ENCODE measurements at regions not wholly inside any gene's neighbourhood (a gene's known extent, or its start where the extent isn't known, plus 50 kb on each side); places are given as distances from the start of the nearest gene placed in this dataset.

DNA sequence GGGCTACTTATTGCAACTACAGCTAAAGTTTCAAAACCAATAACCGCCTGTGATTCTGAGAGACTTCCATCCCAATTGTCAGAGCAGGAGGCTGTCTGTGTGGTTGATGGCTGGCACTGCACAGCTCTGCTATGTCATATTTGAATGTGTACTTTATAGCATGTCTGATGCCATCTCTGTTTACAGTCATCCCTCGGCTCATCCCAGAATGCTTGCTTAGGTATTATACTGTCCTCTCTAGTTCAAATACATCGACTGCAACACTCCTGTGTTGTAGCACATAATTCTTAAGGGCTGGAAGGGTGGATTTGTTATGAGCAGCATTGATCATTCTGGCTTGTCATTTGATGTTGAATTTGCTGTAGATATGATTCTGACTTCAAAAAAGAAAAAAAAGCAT lies 1617.5 kb upstream of the TENM3 start:
- no peak for DNase-seq (ENCODE audit: low read depth in 1 of 2, low spot score in 1 of 2)
- TF ChIP-seq SPI1 (IDR thresholded peaks at IDR 0.05; ENCODE audit: borderline replicate concordance, low read depth) (no peak), POLR2AphosphoS5 (IDR thresholded peaks at IDR 0.05; ENCODE audit: low read depth) (no peak), GABPA (IDR thresholded peaks at IDR 0.05; ENCODE audit: low read depth) (no peak)
- TF ChIP-seq, protein P1, sequence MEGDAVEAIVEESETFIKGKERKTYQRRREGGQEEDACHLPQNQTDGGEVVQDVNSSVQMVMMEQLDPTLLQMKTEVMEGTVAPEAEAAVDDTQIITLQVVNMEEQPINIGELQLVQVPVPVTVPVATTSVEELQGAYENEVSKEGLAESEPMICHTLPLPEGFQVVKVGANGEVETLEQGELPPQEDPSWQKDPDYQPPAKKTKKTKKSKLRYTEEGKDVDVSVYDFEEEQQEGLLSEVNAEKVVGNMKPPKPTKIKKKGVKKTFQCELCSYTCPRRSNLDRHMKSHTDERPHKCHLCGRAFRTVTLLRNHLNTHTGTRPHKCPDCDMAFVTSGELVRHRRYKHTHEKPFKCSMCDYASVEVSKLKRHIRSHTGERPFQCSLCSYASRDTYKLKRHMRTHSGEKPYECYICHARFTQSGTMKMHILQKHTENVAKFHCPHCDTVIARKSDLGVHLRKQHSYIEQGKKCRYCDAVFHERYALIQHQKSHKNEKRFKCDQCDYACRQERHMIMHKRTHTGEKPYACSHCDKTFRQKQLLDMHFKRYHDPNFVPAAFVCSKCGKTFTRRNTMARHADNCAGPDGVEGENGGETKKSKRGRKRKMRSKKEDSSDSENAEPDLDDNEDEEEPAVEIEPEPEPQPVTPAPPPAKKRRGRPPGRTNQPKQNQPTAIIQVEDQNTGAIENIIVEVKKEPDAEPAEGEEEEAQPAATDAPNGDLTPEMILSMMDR (IDR thresholded peaks at IDR 0.05; ENCODE audit: insufficient read depth, low read length) = no peak
- TF ChIP-seq, protein P2, sequence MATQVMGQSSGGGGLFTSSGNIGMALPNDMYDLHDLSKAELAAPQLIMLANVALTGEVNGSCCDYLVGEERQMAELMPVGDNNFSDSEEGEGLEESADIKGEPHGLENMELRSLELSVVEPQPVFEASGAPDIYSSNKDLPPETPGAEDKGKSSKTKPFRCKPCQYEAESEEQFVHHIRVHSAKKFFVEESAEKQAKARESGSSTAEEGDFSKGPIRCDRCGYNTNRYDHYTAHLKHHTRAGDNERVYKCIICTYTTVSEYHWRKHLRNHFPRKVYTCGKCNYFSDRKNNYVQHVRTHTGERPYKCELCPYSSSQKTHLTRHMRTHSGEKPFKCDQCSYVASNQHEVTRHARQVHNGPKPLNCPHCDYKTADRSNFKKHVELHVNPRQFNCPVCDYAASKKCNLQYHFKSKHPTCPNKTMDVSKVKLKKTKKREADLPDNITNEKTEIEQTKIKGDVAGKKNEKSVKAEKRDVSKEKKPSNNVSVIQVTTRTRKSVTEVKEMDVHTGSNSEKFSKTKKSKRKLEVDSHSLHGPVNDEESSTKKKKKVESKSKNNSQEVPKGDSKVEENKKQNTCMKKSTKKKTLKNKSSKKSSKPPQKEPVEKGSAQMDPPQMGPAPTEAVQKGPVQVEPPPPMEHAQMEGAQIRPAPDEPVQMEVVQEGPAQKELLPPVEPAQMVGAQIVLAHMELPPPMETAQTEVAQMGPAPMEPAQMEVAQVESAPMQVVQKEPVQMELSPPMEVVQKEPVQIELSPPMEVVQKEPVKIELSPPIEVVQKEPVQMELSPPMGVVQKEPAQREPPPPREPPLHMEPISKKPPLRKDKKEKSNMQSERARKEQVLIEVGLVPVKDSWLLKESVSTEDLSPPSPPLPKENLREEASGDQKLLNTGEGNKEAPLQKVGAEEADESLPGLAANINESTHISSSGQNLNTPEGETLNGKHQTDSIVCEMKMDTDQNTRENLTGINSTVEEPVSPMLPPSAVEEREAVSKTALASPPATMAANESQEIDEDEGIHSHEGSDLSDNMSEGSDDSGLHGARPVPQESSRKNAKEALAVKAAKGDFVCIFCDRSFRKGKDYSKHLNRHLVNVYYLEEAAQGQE (IDR thresholded peaks at IDR 0.05; ENCODE audit: insufficient replicate concordance, low read depth) = no peak
- Histone ChIP-seq H3K4me3 (replicated peaks; ENCODE audit: insufficient read depth, low read length) (no peak overlapping the region), H3K27me3 (ENCODE audit: insufficient read depth, poor library complexity, severe bottlenecking) (no peaks in the 10 kb centered on the region), H3K27ac (replicated peaks) (no peak overlapping the region)

DNA sequence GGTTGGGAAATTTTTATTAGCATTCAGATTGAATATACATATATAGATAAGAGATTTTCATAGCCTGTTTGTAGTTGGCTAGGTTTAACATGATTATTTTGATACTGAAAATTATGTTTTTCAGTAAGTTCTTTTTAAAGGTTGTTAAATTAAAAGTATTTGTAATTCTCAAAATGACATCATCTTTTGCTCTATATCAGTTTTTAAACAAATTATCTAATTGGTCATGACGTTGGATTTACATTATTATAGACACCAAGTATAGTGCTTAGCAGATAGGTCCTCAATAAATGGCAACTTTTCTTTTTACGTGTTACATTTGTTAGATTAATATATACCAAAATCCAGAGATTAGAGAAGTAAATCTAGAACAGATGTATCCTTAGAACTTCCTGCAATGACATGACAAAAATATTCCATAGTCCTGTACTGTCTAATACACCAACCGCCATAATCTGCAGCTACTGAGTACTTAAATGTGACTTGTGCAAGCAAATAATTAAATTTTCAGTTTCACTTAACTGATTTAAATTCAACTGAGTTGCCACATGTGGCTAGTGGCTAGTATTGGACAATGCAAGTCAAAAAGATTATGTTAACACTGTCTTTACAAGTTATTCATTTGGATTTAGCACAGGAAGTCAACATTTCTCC lies 1613.1 kb upstream of the TENM3 start:
- H3K27ac ChIP-seq (replicated peaks) = no peak overlapping the region
- no peak overlapping the region for H3K4me3 ChIP-seq (replicated peaks; ENCODE audit: insufficient read depth, low read length)
- no peak for DNase-seq (ENCODE audit: low read depth in 1 of 2, low spot score in 1 of 2)
- H3K27me3 ChIP-seq (ENCODE audit: insufficient read depth, poor library complexity, severe bottlenecking) = no peaks in the 10 kb centered on the region
- TF ChIP-seq POLR2AphosphoS5 (IDR thresholded peaks at IDR 0.05; ENCODE audit: low read depth) = no peak
- TF ChIP-seq, protein P1 (IDR thresholded peaks at IDR 0.05; ENCODE audit: insufficient read depth, low read length) = no peak
- TF ChIP-seq GABPA (IDR thresholded peaks at IDR 0.05; ENCODE audit: low read depth) = no peak
- TF ChIP-seq SPI1 (IDR thresholded peaks at IDR 0.05; ENCODE audit: borderline replicate concordance, low read depth) = no peak
- TF ChIP-seq, protein P2 (IDR thresholded peaks at IDR 0.05; ENCODE audit: insufficient replicate concordance, low read depth) = no peak

DNA sequence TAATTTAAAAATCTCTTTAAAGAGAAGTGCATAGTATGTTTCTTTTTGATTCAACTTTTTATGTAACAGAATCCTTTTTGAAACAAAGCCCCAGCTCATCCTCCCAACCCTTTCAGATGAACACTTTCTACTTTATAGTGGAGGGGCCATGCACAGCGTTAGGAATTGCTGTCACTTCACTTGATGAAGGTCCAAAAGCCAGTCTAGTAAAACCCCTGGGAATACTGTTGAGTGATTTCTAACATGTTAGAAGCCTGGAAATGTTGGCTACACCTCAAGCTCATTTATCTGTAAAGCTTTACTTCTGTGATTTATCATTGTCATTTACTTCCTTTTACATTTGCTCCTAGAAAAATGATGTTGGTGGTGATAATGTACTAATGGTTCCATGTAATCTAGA lies 1608.9 kb upstream of the TENM3 start:
- TF ChIP-seq GABPA (IDR thresholded peaks at IDR 0.05; ENCODE audit: low read depth) (no peak), POLR2AphosphoS5 (IDR thresholded peaks at IDR 0.05; ENCODE audit: low read depth) (no peak), SPI1 (IDR thresholded peaks at IDR 0.05; ENCODE audit: borderline replicate concordance, low read depth) (no peak)
- TF ChIP-seq, protein P2 (IDR thresholded peaks at IDR 0.05; ENCODE audit: insufficient replicate concordance, low read depth) = no peak
- TF ChIP-seq, protein P1 (IDR thresholded peaks at IDR 0.05; ENCODE audit: insufficient read depth, low read length) = no peak
- no peak for DNase-seq (ENCODE audit: low read depth in 1 of 2, low spot score in 1 of 2)
- Histone ChIP-seq H3K27ac (replicated peaks) (no peak overlapping the region), H3K27me3 (ENCODE audit: insufficient read depth, poor library complexity, severe bottlenecking) (no peaks in the 10 kb centered on the region), H3K4me3 (replicated peaks; ENCODE audit: insufficient read depth, low read length) (no peak overlapping the region)

Measured in HL-60 (cell line).